H1 (cell line): ENCODE measurements at regions not wholly inside any gene's neighbourhood (a gene's known extent, or its start where the extent isn't known, plus 50 kb on each side); places are given as distances from the start of the nearest gene placed in this dataset.

Experiments used
- FOSL1 ChIP-seq: IDR thresholded peaks from 2 replicates; pipeline ENCODE4 v1.6.1; 2011; ENCODE audit warnings: mild to moderate bottlenecking, low read depth, low read length, moderate library complexity; ENCODE audit not compliant: insufficient read depth
- KDM4A ChIP-seq: IDR thresholded peaks from one replicate; pipeline ENCODE4 v1.7.1; 2012; ENCODE audit warnings: low read depth, mild to moderate bottlenecking, moderate library complexity, low read length, inconsistent platforms; ENCODE audit not compliant: severe bottlenecking
- KDM5A ChIP-seq: fragments of 200-600 bp; IDR thresholded peaks from 2 replicates; pipeline ENCODE4 v1.7.1; 2012; ENCODE audit warnings: mild to moderate bottlenecking, low read length, inconsistent platforms, mixed read lengths
- PHF8 ChIP-seq: fragments of 200-600 bp; sonication (generic); conservative IDR thresholded peaks from 2 replicates; pipeline ENCODE4 v1.7.1; 2012; ENCODE audit warnings: low read depth, mild to moderate bottlenecking, inconsistent platforms, low read length, moderate library complexity
- POU5F1 ChIP-seq: IDR thresholded peaks from 2 replicates; pipeline ENCODE4 v1.6.1; 2011; ENCODE audit warnings: low read depth, mild to moderate bottlenecking, low read length, moderate library complexity
- TAF7 ChIP-seq: optimal IDR thresholded peaks from 2 replicates; pipeline ENCODE3; 2011; ENCODE audit warnings: low read depth, mild to moderate bottlenecking, inconsistent platforms, low read length, moderate library complexity, borderline replicate concordance
- ZNF274 ChIP-seq: IDR thresholded peaks from 2 replicates; pipeline ENCODE4 v1.7.0; 2012; ENCODE audit warnings: low read length, borderline replicate concordance; ENCODE audit errors: extremely low read depth

- TF ChIP-seq ZNF274: no peak
- no peak for TF ChIP-seq KDM5A
- no peak for TF ChIP-seq POU5F1
- no peak for TF ChIP-seq KDM4A
- TF ChIP-seq FOSL1: no peak
- TF ChIP-seq PHF8: no peak
- no peak for TF ChIP-seq TAF7
Observed at GRCh38 chr6:16904957-16905356, 143.7 kb upstream of the ATXN1 start (continued).
